ENCODE measurements at regions not wholly inside any gene's neighbourhood (a gene's known extent, or its start where the extent isn't known, plus 50 kb on each side); places are given as distances from the start of the nearest gene placed in this dataset.

GRCh38 chr20:62568045-62568389 lies 74.3 kb upstream of the SLCO4A1 start:
- DNase-seq (ENCODE audit: low read depth, low spot score), result no peak
- CTCF ChIA-PET, result no interaction called here
- POLR2A ChIA-PET, result no interaction called here
- TF ChIP-seq, protein P1, sequence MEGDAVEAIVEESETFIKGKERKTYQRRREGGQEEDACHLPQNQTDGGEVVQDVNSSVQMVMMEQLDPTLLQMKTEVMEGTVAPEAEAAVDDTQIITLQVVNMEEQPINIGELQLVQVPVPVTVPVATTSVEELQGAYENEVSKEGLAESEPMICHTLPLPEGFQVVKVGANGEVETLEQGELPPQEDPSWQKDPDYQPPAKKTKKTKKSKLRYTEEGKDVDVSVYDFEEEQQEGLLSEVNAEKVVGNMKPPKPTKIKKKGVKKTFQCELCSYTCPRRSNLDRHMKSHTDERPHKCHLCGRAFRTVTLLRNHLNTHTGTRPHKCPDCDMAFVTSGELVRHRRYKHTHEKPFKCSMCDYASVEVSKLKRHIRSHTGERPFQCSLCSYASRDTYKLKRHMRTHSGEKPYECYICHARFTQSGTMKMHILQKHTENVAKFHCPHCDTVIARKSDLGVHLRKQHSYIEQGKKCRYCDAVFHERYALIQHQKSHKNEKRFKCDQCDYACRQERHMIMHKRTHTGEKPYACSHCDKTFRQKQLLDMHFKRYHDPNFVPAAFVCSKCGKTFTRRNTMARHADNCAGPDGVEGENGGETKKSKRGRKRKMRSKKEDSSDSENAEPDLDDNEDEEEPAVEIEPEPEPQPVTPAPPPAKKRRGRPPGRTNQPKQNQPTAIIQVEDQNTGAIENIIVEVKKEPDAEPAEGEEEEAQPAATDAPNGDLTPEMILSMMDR (IDR thresholded peaks at IDR 0.05; ENCODE audit: insufficient read depth, low read length, missing control alignments), result no peak
- H3K4me3 ChIP-seq (ENCODE audit: low read depth, low read length), result no peak overlapping the region

- CTCF ChIA-PET, result no interaction called here
- no peak for DNase-seq (ENCODE audit: low read depth, low spot score)
- POLR2A ChIA-PET, result no interaction called here
- no peak overlapping the region for H3K4me3 ChIP-seq (ENCODE audit: low read depth, low read length)
- TF ChIP-seq, protein P1 (IDR thresholded peaks at IDR 0.05; ENCODE audit: insufficient read depth, low read length, missing control alignments), result no peak
Measured at GRCh38 chr20:62569615-62570014, 72.7 kb upstream of the SLCO4A1 start.

GRCh38 chr20:62570403-62570802 lies 71.9 kb upstream of the SLCO4A1 start:
- ChIA-PET POLR2A (no interaction called here), CTCF (no interaction called here)
- no peak for DNase-seq (ENCODE audit: low read depth, low spot score)
- no peak overlapping the region for H3K4me3 ChIP-seq (ENCODE audit: low read depth, low read length)
- TF ChIP-seq, protein P1 (IDR thresholded peaks at IDR 0.05; ENCODE audit: insufficient read depth, low read length, missing control alignments), result no peak

DNA sequence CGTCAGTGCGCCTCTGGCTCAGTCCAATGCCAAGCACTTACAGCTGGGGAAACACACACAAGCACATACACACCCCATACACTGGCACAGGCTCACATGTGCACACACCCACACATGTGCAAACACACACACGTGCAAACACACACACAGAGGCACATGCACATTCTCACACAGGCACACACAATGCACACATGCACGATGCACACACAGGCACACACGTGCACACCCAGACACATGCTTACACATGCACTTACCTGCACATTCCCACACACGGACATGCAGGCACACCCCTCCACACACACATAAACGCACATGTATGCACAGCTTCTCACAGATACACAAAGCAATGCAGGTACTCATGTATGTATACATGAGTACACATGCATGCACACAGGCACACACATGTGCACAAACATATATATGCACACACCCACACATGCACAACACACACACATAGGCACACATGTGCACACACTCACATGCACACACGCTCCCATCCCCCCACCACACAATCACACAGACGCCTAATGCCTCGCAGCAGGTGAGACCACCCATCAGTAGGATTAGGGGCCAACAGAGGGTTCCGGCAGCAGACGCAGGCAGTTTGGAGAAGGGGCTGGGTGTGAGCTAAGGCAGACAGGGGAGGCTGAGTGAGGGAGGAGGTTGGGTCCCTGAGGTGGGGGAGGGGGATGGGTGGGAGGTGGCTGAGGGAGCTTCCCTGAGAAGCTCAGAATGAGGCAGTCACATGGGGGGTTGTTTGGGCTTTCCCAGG lies 71.2 kb upstream of the SLCO4A1 start:
- TF ChIP-seq, protein P1 (IDR thresholded peaks at IDR 0.05; ENCODE audit: insufficient read depth, low read length, missing control alignments), result no peak
- CTCF ChIA-PET, result no interaction called here
- no peak for DNase-seq (ENCODE audit: low read depth, low spot score)
- POLR2A ChIA-PET, result no interaction called here
- no peak overlapping the region for H3K4me3 ChIP-seq (ENCODE audit: low read depth, low read length)

DNA sequence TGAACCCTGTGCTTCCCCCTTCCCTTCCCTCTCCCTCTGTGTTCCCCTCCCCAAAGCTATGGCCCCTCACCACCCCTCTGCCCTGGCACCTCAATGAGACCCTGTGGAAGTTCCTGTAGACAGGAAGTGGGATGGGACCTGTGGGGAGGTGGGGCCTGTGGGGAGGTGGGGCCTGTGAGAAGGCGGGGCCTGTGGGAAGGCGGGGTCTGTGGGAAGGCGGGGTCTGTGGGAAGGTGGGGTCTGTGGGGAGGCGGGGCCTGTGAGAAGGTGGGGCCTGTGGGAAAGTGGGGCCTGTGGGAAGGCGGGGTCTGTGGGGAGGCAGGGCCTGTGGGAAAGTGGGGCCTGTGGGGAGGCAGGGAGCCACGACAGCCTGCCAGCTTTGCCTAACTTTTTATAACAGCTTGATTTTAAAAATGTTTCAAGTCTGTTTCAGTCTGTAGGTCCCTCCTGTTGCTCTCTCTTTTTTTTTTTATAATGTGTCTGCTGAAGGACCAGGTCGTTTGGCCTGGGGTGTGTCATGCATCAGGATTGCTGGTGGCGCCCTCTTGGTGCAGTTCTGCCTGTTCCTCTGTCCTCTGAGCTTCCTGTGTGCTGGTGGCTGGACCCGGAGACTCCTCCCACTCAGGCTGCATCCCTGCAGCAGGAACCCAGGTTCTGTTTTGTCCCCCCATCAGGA lies 70.5 kb upstream of the SLCO4A1 start:
- no peak overlapping the region for H3K4me3 ChIP-seq (ENCODE audit: low read depth, low read length)
- TF ChIP-seq, protein P1 (IDR thresholded peaks at IDR 0.05; ENCODE audit: insufficient read depth, low read length, missing control alignments), result no peak
- DNase-seq (ENCODE audit: low read depth, low spot score), result no peak
- POLR2A ChIA-PET, result no interaction called here
- CTCF ChIA-PET, result no interaction called here

GRCh38 chr20:62572980-62573379 lies 69.3 kb upstream of the SLCO4A1 start:
- TF ChIP-seq, protein P1 (IDR thresholded peaks at IDR 0.05; ENCODE audit: insufficient read depth, low read length, missing control alignments), result no peak
- no peak for DNase-seq (ENCODE audit: low read depth, low spot score)
- no peak overlapping the region for H3K4me3 ChIP-seq (ENCODE audit: low read depth, low read length)
- ChIA-PET CTCF (no interaction called here), POLR2A (no interaction called here)

Data from AG04449 (cell line).